ENCODE measurements at regions not wholly inside any gene's neighbourhood (a gene's known extent, or its start where the extent isn't known, plus 50 kb on each side); places are given as distances from the start of the nearest gene placed in this dataset.

- TF ChIP-seq MYC (IDR thresholded peaks at IDR 0.05; ENCODE audit: low read depth, low read length) (no peak), CTCF (IDR thresholded peaks at IDR 0.05; ENCODE audit: low read depth, low read length) (no peak), POLR2A (IDR thresholded peaks at IDR 0.05; ENCODE audit: extremely low read depth, insufficient read length) (no peak), MAX (IDR thresholded peaks at IDR 0.05; ENCODE audit: low read depth, low read length) (no peak)
- DNase-seq (ENCODE audit: low read depth), result no peak
Observed at GRCh38 chr5:168234133-168234532, 57.3 kb upstream of the WWC1 start.

GRCh38 chr5:168238463-168238862, 53.0 kb upstream of the WWC1 start:
- no peak for TF ChIP-seq CTCF (IDR thresholded peaks at IDR 0.05; ENCODE audit: low read depth, low read length)
- no peak for TF ChIP-seq MYC (IDR thresholded peaks at IDR 0.05; ENCODE audit: low read depth, low read length)
- TF ChIP-seq POLR2A (IDR thresholded peaks at IDR 0.05; ENCODE audit: extremely low read depth, insufficient read length), result no peak
- TF ChIP-seq MAX (IDR thresholded peaks at IDR 0.05; ENCODE audit: low read depth, low read length), result no peak
- H3K4me3 ChIP-seq (ENCODE audit: low read depth, low read length), result no peak overlapping the region

More at GRCh38 chr5:168234133-168234532, 57.3 kb upstream of the WWC1 start:
- H3K4me3 ChIP-seq (ENCODE audit: low read depth, low read length), result no peak overlapping the region

GRCh38 chr5:168239325-168239724, 52.1 kb upstream of the WWC1 start:
- no peak overlapping the region for H3K4me3 ChIP-seq (ENCODE audit: low read depth, low read length)
- TF ChIP-seq POLR2A (IDR thresholded peaks at IDR 0.05; ENCODE audit: extremely low read depth, insufficient read length), result no peak
- no peak for TF ChIP-seq CTCF (IDR thresholded peaks at IDR 0.05; ENCODE audit: low read depth, low read length)
- TF ChIP-seq MAX (IDR thresholded peaks at IDR 0.05; ENCODE audit: low read depth, low read length), result no peak
- TF ChIP-seq MYC (IDR thresholded peaks at IDR 0.05; ENCODE audit: low read depth, low read length), result no peak
- DNase-seq (ENCODE audit: low read depth), result no peak

More at GRCh38 chr5:168238463-168238862, 53.0 kb upstream of the WWC1 start:
- no peak for DNase-seq (ENCODE audit: low read depth)

All from NB4 (cell line).